ENCODE measurements at regions not wholly inside any gene's neighbourhood (a gene's known extent, or its start where the extent isn't known, plus 50 kb on each side); places are given as distances from the start of the nearest gene placed in this dataset.

GRCh38 chr4:178273168-178273567 is 830.9 kb upstream of the AGA start:
- DNase-seq (ENCODE audit: low spot score), result no peak

DNA sequence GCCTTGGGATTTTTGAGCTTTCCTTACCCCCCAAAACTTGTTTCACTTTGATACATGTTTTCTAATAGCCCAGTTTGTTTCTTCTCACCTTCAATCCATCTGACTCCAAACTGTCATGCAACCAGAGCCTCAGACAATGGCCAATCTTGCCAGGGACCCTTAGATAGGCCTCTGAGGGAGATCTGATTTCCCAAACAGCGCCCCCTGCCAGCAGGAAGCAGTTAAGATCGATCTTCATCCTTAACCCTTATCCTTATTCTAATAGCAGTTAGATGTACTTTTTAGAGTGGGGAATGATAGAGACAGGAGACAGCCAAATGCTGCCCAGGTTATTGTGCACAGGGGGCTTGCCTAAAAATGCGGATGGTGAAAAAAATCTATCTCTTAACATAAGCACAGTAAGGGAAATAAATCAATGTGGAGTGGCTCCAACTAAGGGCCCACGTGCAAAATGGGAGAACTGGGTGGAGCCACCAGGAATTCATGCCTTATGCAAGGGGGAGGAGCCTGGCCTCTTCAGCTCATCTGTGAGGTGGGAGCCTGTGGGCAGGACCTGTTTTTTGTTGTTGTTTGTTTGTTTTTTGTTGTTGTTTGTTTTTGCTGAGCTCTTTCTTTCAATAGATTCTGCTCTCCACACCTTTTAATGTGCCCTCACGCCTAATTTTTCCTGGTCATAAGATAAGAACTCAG is 833.6 kb upstream of the AGA start:
- DNase-seq (ENCODE audit: low spot score), result no peak

DNA sequence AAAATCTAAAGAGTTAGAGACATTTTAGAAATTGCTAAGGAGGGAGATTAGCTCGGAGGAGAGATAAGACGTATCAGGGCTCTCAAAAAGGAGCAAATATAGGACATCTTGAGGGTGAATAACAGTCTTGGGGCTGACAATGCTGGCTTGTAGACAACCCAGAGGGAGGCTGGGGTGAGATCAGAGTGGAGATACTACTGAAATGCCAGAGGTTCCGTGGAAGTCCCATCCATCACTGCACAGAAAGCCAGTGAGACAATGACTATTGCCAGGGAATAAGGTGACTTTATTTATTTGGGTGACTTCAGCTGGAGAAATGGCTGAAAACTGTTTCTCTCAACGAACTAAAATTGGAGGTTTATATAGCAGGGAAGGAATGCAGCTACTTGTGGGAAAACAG is 838.1 kb upstream of the AGA start:
- DNase-seq (ENCODE audit: low spot score), result no peak

DNA sequence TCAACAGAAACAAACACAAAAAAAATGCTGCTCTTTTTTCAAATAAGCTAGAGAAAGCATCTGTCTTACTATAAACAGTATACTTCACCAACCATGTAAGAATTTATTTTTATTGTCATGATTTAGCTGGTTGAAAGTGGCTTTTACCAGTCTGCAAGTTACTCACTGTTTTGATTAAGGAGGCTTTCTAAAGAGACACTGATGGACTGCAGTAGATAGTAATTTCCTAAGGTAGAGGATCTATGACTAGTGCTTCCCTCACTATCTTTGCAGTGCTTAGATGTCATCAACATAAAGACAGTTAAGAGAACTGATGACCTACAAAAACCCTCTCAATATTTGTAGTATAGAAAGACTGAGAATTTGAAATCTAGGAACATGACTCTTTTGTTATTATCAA is 846.2 kb upstream of the AGA start:
- DNase-seq (ENCODE audit: low spot score), result no peak

DNA sequence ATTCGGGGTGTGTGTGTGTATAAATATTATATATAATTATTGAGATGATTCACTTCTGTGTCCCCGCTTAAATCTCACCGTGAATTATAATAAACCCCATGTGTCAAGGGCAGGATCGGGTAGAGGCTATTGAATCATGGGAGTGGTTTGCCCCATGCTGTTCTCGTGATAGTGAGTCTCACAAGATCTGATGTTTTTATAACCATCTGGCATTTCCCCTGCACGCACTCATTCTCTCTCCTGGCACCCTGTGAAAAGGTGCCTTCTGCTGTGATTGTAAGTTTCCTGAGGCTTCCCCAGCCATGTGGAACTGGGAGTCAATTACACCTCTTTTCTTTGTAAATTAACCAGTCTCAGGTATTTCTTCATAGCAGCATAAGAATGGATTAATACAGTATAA is 851.4 kb upstream of the AGA start:
- no peak for DNase-seq (ENCODE audit: low spot score)

GRCh38 chr4:178296669-178297068 is 854.4 kb upstream of the AGA start:
- no peak for DNase-seq (ENCODE audit: low spot score)

GRCh38 chr4:178306565-178306964 is 864.3 kb upstream of the AGA start:
- DNase-seq (ENCODE audit: low spot score), result no peak

- DNase-seq (ENCODE audit: low spot score), result no peak
These were observed 867.7 kb upstream of the AGA start for GRCh38 chr4:178309890-178310289.

GRCh38 chr4:178311997-178312396 is 869.8 kb upstream of the AGA start:
- no peak for DNase-seq (ENCODE audit: low spot score)

GRCh38 chr4:178314287-178314686 is 872.0 kb upstream of the AGA start:
- no peak for DNase-seq (ENCODE audit: low spot score)

DNA sequence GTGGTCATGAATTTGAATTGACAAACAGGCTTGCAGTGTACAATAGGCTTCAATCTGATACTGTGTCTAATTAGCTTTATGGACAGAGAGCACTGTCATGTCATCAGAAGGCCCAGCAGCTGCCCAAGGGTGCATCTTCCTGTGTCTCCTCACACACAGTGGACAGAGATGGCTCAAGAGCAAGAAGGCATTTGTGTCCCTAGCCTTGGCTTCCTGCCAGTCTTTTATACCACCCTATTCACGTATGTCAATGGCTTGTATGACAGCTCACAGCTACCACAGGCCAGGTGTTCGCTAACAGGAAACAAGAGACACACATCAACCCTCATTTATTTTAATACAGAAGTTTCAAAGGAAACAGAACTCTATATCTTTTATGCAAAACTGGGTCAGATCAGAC is 874.0 kb upstream of the AGA start:
- peak; percentile 85 for DNase-seq (ENCODE audit: low spot score)

GRCh38 chr4:178320003-178320402 is 877.8 kb upstream of the AGA start:
- DNase-seq (ENCODE audit: low spot score), result no peak

- peak; percentile 4 for DNase-seq (ENCODE audit: low spot score)
These were observed 880.4 kb upstream of the AGA start for GRCh38 chr4:178322524-178323183.

DNA sequence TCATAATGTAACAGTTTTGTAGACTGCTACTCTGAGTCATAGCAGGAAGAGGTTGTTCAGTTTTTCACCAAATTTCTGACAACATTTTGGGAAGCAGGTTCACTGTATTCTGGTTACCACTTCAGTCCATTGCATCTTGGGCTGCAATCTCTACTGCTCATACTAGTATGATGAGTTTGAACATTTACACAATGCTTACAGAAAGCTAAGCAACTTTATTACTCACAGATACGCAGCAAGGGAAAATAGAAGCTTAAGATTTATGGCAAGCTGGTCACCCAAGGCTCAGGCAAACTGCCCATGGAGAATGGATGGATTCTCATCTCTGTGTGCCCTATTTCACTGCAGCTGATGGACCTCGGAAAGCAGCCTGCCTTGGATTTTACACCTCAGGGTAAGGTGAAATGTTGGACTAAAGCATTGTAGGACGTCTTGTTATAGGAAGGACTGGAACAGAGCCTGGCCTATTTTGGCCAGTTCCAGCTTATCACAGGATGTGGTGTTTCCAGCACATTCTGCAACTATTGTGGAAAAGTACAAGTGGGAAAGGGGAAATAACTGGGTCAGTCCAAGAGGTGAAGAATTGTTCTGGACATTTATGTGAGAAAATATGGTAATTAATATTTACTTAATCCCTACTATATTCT is 887.1 kb upstream of the AGA start:
- no peak for DNase-seq (ENCODE audit: low spot score)

DNA sequence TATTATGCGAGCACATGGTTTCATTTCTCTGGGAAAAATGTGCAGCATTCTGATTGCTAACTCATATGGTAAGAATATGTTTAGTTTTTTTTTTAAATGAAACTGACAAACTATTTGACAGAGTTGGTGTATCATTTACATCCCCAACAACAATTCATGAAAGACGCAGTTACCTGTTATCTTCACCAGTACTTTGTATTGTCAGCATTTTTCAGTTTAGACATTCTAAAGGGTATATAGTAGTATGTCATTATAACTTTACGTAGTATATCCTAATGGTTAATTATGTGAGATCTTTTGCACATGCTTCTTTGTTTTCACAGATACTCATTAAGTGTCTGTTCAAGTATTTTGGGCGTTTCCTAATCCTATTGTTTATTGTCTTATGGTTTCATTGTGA is 891.1 kb upstream of the AGA start:
- no peak for DNase-seq (ENCODE audit: low spot score)

DNA sequence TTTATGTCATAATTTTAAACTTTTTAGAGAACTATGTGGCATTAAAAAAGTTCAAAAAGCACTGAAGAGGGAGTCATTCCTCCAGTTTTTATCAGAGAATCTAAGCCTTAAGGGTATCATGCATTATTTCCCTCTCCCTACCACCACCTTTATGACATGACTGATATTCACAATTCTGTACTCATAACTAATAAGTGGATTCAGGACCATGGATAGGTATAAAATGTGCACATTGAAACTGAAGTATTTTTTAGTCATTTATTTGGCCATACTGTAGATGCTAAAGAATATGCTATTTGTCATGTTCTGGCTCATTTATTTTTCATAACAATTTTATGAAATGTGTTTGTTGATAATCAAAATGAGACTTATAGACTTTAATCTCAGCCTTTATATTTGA is 897.5 kb upstream of the AGA start:
- DNase-seq (ENCODE audit: low spot score), result no peak

DNA sequence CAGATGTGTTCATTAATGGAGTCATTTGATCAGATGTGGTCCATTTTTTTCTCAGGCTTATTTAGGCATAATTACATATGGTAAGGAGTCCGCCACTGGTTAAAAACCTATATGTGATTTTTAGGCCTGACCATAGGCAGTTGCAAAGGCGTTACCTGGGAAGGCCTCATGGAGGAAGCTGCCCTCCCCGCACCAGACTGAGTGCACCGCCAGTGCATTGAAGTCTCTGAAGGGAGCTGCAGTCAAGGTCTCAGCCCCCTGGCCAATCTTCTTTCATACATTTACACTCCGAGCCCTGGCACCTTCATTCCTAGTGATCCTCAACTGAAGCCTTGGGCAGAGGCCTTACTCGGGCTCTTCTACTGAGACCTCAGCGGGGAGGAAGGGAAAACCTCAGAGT is 898.2 kb upstream of the AGA start:
- DNase-seq (ENCODE audit: low spot score), result no peak

DNA sequence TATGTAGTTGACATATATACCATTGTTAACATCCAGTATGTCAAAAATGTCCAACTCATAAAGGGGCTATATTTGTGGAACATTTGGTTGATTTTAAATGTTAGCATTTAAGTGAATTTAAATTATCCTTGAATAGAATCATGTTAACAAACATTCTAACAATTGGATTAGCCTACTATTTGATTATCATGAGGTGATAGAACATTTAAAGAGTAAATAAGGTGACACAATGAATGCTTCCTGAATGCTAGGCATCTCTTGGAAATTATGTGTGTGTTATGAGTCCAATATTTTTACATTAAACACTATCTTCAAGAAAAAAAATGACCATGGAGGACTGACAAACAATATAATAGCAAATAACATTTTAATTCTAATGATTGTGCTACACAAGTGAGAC is 901.9 kb upstream of the AGA start:
- no peak for DNase-seq (ENCODE audit: low spot score)

DNA sequence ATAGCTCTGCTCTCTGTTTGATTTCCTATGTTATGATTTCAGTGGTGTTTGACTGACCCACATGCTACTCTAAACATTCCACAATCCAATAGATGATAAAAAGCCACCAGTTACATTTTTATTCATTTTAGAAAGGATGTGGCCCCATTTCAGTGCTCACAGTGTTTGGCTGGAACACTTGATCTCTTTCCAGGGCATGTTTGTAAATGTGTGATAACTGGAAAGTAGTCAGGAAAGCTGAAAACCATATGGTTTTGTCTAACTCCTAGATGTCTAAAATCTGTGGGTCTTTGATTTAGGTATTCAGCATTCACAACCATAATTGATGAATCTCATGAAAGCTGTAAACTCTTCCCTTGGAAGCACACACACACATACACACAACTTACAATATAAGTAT is 904.9 kb upstream of the AGA start:
- no peak for DNase-seq (ENCODE audit: low spot score)

DNA sequence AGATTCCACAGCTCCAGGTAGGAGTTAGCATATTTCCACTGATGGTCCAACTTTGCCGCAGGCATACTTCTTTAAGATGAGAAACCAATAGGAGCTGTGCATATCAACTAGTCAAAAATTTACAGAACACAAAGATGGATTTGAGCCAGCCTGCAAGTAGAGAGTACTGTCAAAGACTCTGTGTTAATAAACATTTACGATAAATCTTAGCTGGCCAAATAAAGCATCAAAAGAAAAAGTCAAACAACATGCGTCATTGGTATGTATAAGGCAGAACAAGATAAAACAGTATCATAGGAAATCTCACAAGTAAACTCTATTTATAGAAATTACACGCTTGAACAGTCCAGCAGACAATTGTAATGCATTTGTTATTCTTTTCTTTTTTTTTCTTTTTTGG is 907.4 kb upstream of the AGA start:
- DNase-seq (ENCODE audit: low spot score), result no peak

DNA sequence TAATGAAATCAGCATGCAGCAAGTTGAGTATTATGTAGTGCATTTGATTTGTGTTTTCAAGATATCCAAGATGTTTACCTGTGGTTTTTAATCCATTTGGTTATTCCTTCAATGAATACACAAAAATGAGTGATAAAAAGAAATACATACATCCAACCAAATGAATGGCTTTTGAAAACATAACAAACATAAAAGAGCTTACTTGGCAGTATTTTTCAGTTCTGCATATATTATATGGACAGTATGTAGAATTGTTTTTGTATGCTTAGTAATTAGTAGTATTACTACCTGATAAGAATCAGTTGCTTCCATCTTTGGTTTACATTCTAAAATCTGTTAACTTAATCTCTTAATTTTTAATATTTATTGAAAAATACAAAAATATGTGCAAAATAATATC is 908.9 kb upstream of the AGA start:
- no peak for DNase-seq (ENCODE audit: low spot score)

- DNase-seq (ENCODE audit: low spot score), result no peak
These were observed 914.5 kb upstream of the AGA start for GRCh38 chr4:178356725-178357124.

- no peak for DNase-seq (ENCODE audit: low spot score)
These were observed 943.2 kb upstream of the AGA start for GRCh38 chr4:178385481-178385880.
